PFSK-1 (cell line): ENCODE measurements at regions not wholly inside any gene's neighbourhood (a gene's known extent, or its start where the extent isn't known, plus 50 kb on each side); places are given as distances from the start of the nearest gene placed in this dataset.

ENCODE experiments used
- POLR2AphosphoS5 ChIP-seq: IDR thresholded peaks from 2 replicates; pipeline ENCODE4 v1.6.1; 2012; ENCODE audit warnings: low read depth, mild to moderate bottlenecking, control low read depth, low read length, moderate library complexity
- REST ChIP-seq, 2 experiments: IDR thresholded peaks; 2 replicates each; pipeline versions ENCODE4 v1.6.1 to v1.8.0; 2011 to 2012; ENCODE audit warnings: low read depth in 2 of 2, low read length in 2 of 2, control low read depth in 1 of 2, inconsistent platforms in 1 of 2, mild to moderate bottlenecking in 1 of 2, moderate library complexity in 1 of 2; ENCODE audit not compliant: insufficient read depth in 1 of 2
- TAF1 ChIP-seq: IDR thresholded peaks from 2 replicates; pipeline ENCODE4 v1.6.1; 2012; ENCODE audit warnings: low read length, control low read depth, borderline replicate concordance; ENCODE audit not compliant: insufficient read depth

DNA sequence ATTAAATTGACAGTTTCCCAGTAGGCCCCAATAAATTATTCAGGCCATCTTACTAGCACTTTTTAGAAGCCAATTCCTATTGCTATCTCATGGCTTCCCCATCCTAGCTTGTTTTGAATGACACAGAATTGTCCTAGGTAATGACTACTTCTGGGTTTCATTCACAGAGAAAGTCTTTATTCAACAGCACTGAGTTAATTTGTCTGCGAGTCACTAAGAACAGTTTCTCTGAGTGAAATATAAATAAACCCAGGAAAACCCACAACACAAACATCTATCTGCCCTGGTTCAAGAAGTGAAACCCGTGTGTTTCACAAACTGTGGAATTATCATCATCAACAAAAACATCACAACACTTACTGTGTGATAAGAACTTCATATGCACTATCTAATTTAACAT lies 1366.8 kb downstream of the EPHA7 start:
- TF ChIP-seq TAF1 (no peak), POLR2AphosphoS5 (no peak), REST (IDR thresholded peaks at IDR 0.05; ENCODE audit: insufficient read depth in 1 of 2, low read depth in 2 of 2, low read length in 2 of 2) (no peak)
